IMR-90 (cell line): ENCODE measurements at regions not wholly inside any gene's neighbourhood (a gene's known extent, or its start where the extent isn't known, plus 50 kb on each side); places are given as distances from the start of the nearest gene placed in this dataset.

Experiments
- ATAC-seq: fragments of 200-7000 bp; cut with Tn5 transposase; 2 replicates; pipeline ENCODE4 v1.9.1; 2020; ENCODE audit warnings: low read depth, mild to moderate bottlenecking, moderate library complexity
- BruUV-seq: library from RNA; stranded (reverse); fragments of 400-500 nt; replicated peaks from 2 replicates; lab custom pipeline; 2021; lab: Mats Ljungman, UMichigan
- CTCF ChIA-PET: fragments of 300-600 bp; formaldehyde crosslinking; extraction: SDS; loops from one replicate; lab custom pipeline; 2021; ENCODE audit warnings: antibody characterized with exemption; lab: Yijun Ruan, JAX
- POLR2A ChIA-PET: fragments of 300-600 bp; sonication (Branson Sonifier 250); formaldehyde crosslinking; loops from one replicate; lab custom pipeline; 2022; ENCODE audit warnings: antibody characterized with exemption; ENCODE audit not compliant: unreplicated experiment; lab: Charles Lee
- DNase-seq: peaks from one replicate; pipeline ENCODE4 v3.0.0; 2013
- H2AFZ ChIP-seq: replicated peaks from 2 replicates; pipeline ENCODE3; 2013; ENCODE audit warnings: low read length, mild to moderate bottlenecking; ENCODE audit not compliant: poor library complexity
- H2AK5ac ChIP-seq: 2 replicates; pipeline ENCODE4 v1.6.1; 2013; ENCODE audit warnings: low read depth, low read length, inconsistent platforms
- H2AK9ac ChIP-seq: replicated peaks from 2 replicates; pipeline ENCODE3; 2013; ENCODE audit warnings: mild to moderate bottlenecking, low read depth, low read length, moderate library complexity; ENCODE audit not compliant: poor library complexity
- H2BK120ac ChIP-seq: 2 replicates; pipeline ENCODE4 v1.6.1; 2013; ENCODE audit warnings: low read depth, low read length, inconsistent platforms
- H2BK15ac ChIP-seq: 3 replicates; pipeline ENCODE4 v1.6.1; 2013; ENCODE audit warnings: low read depth, low read length, inconsistent platforms
- H2BK20ac ChIP-seq: 2 replicates; pipeline ENCODE4 v1.6.1; 2013; ENCODE audit warnings: low read depth, mild to moderate bottlenecking, inconsistent platforms, low read length, moderate library complexity
- H2BK5ac ChIP-seq: 2 replicates; pipeline ENCODE4 v1.6.1; 2013; ENCODE audit warnings: mild to moderate bottlenecking, low read depth, low read length, inconsistent platforms; ENCODE audit not compliant: poor library complexity, severe bottlenecking
- H3K14ac ChIP-seq: replicated peaks from 2 replicates; pipeline ENCODE4 v1.6.1; 2013; ENCODE audit warnings: low read depth, low read length, inconsistent platforms
- H3K18ac ChIP-seq: 2 replicates; pipeline ENCODE4 v1.6.1; 2013; ENCODE audit warnings: low read depth, low read length, control low read depth
- H3K23ac ChIP-seq: 2 replicates; pipeline ENCODE4 v1.6.1; 2013; ENCODE audit warnings: low read depth, low read length, inconsistent platforms
- H3K27ac ChIP-seq: 2 replicates; pipeline ENCODE4 v1.5.1; 2013; ENCODE audit warnings: mild to moderate bottlenecking, control low read depth, low read length; ENCODE audit not compliant: insufficient read depth
- H3K27me3 ChIP-seq: 2 replicates; pipeline ENCODE4 v1.6.1; 2013; ENCODE audit warnings: low read length; ENCODE audit not compliant: control insufficient read depth, insufficient read depth
- H3K36me3 ChIP-seq: 2 replicates; pipeline ENCODE4 v1.6.1; 2013; ENCODE audit warnings: low read length, mixed read lengths; ENCODE audit not compliant: control insufficient read depth, insufficient read depth
- H3K4ac ChIP-seq: 2 replicates; pipeline ENCODE4 v1.6.1; 2013; ENCODE audit warnings: low read depth, low read length, inconsistent platforms
- H3K4me1 ChIP-seq: 2 replicates; pipeline ENCODE4 v1.6.1; 2013; ENCODE audit warnings: low read length, mixed read lengths; ENCODE audit not compliant: control insufficient read depth, insufficient read depth
- H3K4me2 ChIP-seq: 2 replicates; pipeline ENCODE4 v1.6.1; 2013; ENCODE audit warnings: low read depth, mild to moderate bottlenecking, control low read depth, low read length, moderate library complexity
- H3K4me3 ChIP-seq: 2 replicates; pipeline ENCODE4 v1.5.1; 2013; ENCODE audit warnings: low read depth, mild to moderate bottlenecking, control low read depth, low read length, moderate library complexity; ENCODE audit not compliant: insufficient read depth
- H3K56ac ChIP-seq: 2 replicates; pipeline ENCODE4 v1.6.1; 2013; ENCODE audit warnings: low read length, inconsistent platforms; ENCODE audit not compliant: insufficient read depth; ENCODE audit errors: extremely low read depth
- H3K79me1 ChIP-seq, 2 experiments: 2 replicates each; pipeline ENCODE4 v1.6.1; 2013; ENCODE audit warnings: low read length in 2 of 2, inconsistent platforms in 1 of 2, low read depth in 1 of 2
- H3K9ac ChIP-seq: 2 replicates; pipeline ENCODE4 v1.6.1; 2013; ENCODE audit warnings: low read depth, low read length, control low read depth
- H3K9me1 ChIP-seq: 2 replicates; pipeline ENCODE4 v1.6.1; 2013; ENCODE audit warnings: low read length, inconsistent platforms; ENCODE audit not compliant: insufficient read depth
- H3K9me3 ChIP-seq: 2 replicates; pipeline ENCODE4 v1.6.1; 2013; ENCODE audit warnings: low read length; ENCODE audit not compliant: control insufficient read depth, insufficient read depth
- H4K20me1 ChIP-seq: 2 replicates; pipeline ENCODE4 v1.6.1; 2013; ENCODE audit warnings: low read length, inconsistent platforms; ENCODE audit not compliant: insufficient read depth
- H4K5ac ChIP-seq: 2 replicates; pipeline ENCODE4 v1.6.1; 2013; ENCODE audit warnings: mild to moderate bottlenecking, low read depth, low read length, control low read depth
- H4K8ac ChIP-seq, 2 experiments: 2 replicates each; pipeline ENCODE4 v1.6.1; 2013; ENCODE audit warnings: low read depth in 2 of 2, low read length in 2 of 2, control low read depth in 1 of 2, inconsistent platforms in 1 of 2
- H4K91ac ChIP-seq: 2 replicates; pipeline ENCODE4 v1.6.1; 2013; ENCODE audit warnings: low read depth, low read length, inconsistent platforms; ENCODE audit not compliant: insufficient read depth
- CEBPB ChIP-seq: IDR thresholded peaks from 2 replicates; pipeline ENCODE4 v1.6.1; 2012; ENCODE audit warnings: low read depth, low read length, improper control_type of control experiment
- CHD1 ChIP-seq: IDR thresholded peaks from 2 replicates; pipeline ENCODE4 v1.6.1; 2012; ENCODE audit warnings: low read depth, low read length, improper control_type of control experiment
- CTCF ChIP-seq: conservative IDR thresholded peaks from 2 replicates; pipeline ENCODE4 v1.5.1; 2012; ENCODE audit warnings: mild to moderate bottlenecking, low read depth, low read length, improper control_type of control experiment
- ELK1 ChIP-seq: fragments of 150-350 bp; IDR thresholded peaks from 2 replicates; pipeline ENCODE4 v1.6.1; 2016; ENCODE audit warnings: low read depth, mild to moderate bottlenecking, low read length, moderate library complexity, borderline replicate concordance
- MAZ ChIP-seq: IDR thresholded peaks from 2 replicates; pipeline ENCODE4 v1.6.1; 2012; ENCODE audit warnings: low read depth, mild to moderate bottlenecking, low read length, improper control_type of control experiment, moderate library complexity, borderline replicate concordance
- MXI1 ChIP-seq: IDR thresholded peaks from 2 replicates; pipeline ENCODE4 v1.6.1; 2012; ENCODE audit warnings: low read depth, mild to moderate bottlenecking, low read length, moderate library complexity, borderline replicate concordance
- NFE2L2 ChIP-seq: fragments of 150-350 bp; IDR thresholded peaks from 2 replicates; pipeline ENCODE4 v1.6.1; 2016; ENCODE audit warnings: low read depth, mild to moderate bottlenecking, low read length
- POLR2A ChIP-seq: IDR thresholded peaks from 2 replicates; pipeline ENCODE4 v1.6.1; 2012; ENCODE audit warnings: mild to moderate bottlenecking, low read depth, low read length
- RCOR1 ChIP-seq: IDR thresholded peaks from 2 replicates; pipeline ENCODE4 v1.6.1; 2012; ENCODE audit warnings: mild to moderate bottlenecking, low read length, improper control_type of control experiment; ENCODE audit not compliant: insufficient replicate concordance
- RFX5 ChIP-seq: IDR thresholded peaks from 2 replicates; pipeline ENCODE4 v1.8.0; 2012; ENCODE audit warnings: low read depth, mild to moderate bottlenecking, low read length, moderate library complexity
- USF2 ChIP-seq: fragments of 150-350 bp; IDR thresholded peaks from 2 replicates; pipeline ENCODE4 v1.6.1; 2017; ENCODE audit warnings: mild to moderate bottlenecking, antibody characterized with exemption, low read length, low read depth
- WGBS, 2 experiments: methylation state at CpG; one replicate each; pipeline versions ENCODE4 v1.1.5 to v1.1.7; 2013; ENCODE audit warnings: missing lambda C conversion rate in 2 of 2; ENCODE audit not compliant: insufficient read length in 1 of 2; ENCODE audit errors: extremely low coverage in 2 of 2; 5-methylcytosine and 5-hydroxymethylcytosine counted together
- dilution Hi-C: fragments of 300-500 bp; cut with HindIII; formaldehyde crosslinking; loops from one replicate; pipeline ENCODE4 v1.14.3; 2018; ENCODE audit warnings: low sequenced_read_pairs; ENCODE audit not compliant: unreplicated experiment
- in situ Hi-C: fragments of 300-500 bp; cut with MboI; formaldehyde crosslinking; loops from 3 replicates; pipeline ENCODE4 v1.14.3; 2019; ENCODE audit warnings: low sequenced_read_pairs, inconsistent platforms, mixed read lengths
- intact Hi-C: fragments of 100-400 bp; cut with micrococcal nuclease; formaldehyde crosslinking; loops from 2 replicates; pipeline ENCODE4 v1.10.0; 2022

GRCh38 chr15:75131269-75131643 lies 70.4 kb upstream of the C15orf39 start:
- H4K91ac ChIP-seq = no peak overlapping the region
- WGBS, 2 experiments = no CpG with 5 or more reads among the region's 1 CpG
- H2BK20ac ChIP-seq = no peak overlapping the region
- intact Hi-C loops = no loop called here
- no peak overlapping the region for H3K9ac ChIP-seq
- ATAC-seq (no peak), DNase-seq (no peak)
- H2AK9ac ChIP-seq = no peak overlapping the region
- no peak overlapping the region for H4K8ac ChIP-seq
- H3K18ac ChIP-seq = no peak overlapping the region
- no peak overlapping the region for H2BK15ac ChIP-seq
- H2AK5ac ChIP-seq = no peak overlapping the region
- no peak overlapping the region for H3K56ac ChIP-seq
- no TSS peak for BruUV-seq
- no peak overlapping the region for H3K27ac ChIP-seq
- H4K20me1 ChIP-seq = no peaks in the 10 kb centered on the region
- in situ Hi-C loops = no loop called here
- no peaks in the 10 kb centered on the region for H3K9me3 ChIP-seq
- H3K9me1 ChIP-seq = no peaks in the 10 kb centered on the region
- no peak overlapping the region for H2BK5ac ChIP-seq
- H3K79me1 ChIP-seq = no peaks in the 10 kb centered on the region
- no peaks in the 10 kb centered on the region for H3K4me1 ChIP-seq
- H3K14ac ChIP-seq = no peak overlapping the region
- ChIA-PET POLR2A (no interaction called here), CTCF (no interaction called here)
- H3K4ac ChIP-seq = no peak overlapping the region
- H2BK120ac ChIP-seq = no peak overlapping the region
- H3K4me3 ChIP-seq = no peak overlapping the region
- no peak overlapping the region for H3K4me2 ChIP-seq
- H2AFZ ChIP-seq = no peak overlapping the region
- H4K5ac ChIP-seq = no peak overlapping the region
- dilution Hi-C loops = no loop called here
- H3K36me3 ChIP-seq = no peaks in the 10 kb centered on the region
- H3K23ac ChIP-seq = no peak overlapping the region
- H3K27me3 ChIP-seq = peaks cover 19% of the 10 kb centered on the region
- no peak for TF ChIP-seq RFX5
- TF ChIP-seq CEBPB = no peak
- TF ChIP-seq NFE2L2 = no peak
- TF ChIP-seq RCOR1 = no peak
- TF ChIP-seq POLR2A = no peak
- no peak for TF ChIP-seq MAZ
- no peak for TF ChIP-seq USF2
- TF ChIP-seq CHD1 = no peak
- no peak for TF ChIP-seq ELK1
- TF ChIP-seq MXI1 = no peak
- no peak for TF ChIP-seq CTCF
